ENCODE measurements at regions not wholly inside any gene's neighbourhood (a gene's known extent, or its start where the extent isn't known, plus 50 kb on each side); places are given as distances from the start of the nearest gene placed in this dataset.
"Not testable (repeated sequence)": the region's sequence is repeated elsewhere in the genome, so short reads cannot be mapped to it uniquely, and the experiment has no call there.

DNA sequence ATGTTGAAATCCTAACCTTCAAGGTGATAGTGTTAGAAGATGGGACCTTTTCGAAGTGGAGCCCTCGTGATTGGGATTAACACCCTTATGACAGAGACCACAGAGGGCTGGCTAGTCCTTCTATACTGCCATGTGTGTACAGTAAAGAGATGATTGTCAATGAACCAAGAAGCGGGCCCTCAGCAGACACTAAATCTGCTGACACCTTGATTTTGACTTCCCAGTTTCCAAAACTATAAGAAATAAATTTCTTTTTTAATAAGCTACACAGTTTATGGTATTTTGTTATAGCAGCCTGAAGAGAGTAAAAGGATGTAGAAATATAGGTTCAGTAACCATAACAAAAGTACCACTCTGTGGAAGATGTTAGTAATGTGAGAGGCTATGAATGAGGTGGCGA lies 419.0 kb upstream of the NUDT12 start:
- DNase-seq = no peak

DNA sequence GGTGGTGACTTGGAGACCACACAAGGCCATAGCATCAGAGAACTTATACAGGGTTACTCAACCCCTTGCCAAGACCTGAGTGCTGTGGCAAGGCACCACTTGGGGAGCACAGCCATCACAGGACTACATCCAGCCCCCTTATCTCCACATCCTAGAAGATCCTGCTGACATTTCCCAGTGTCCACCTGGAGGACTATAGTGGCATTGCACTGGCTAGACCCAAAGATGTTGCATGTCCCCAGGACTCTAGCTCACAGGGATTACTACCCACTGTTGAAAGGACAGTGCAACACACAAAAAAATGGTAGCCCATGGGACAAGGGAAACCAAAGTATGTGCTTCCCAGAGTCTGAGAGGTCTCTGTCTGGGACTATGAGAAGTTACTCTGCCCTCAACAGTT lies 411.1 kb upstream of the NUDT12 start:
- DNase-seq = no peak

DNA sequence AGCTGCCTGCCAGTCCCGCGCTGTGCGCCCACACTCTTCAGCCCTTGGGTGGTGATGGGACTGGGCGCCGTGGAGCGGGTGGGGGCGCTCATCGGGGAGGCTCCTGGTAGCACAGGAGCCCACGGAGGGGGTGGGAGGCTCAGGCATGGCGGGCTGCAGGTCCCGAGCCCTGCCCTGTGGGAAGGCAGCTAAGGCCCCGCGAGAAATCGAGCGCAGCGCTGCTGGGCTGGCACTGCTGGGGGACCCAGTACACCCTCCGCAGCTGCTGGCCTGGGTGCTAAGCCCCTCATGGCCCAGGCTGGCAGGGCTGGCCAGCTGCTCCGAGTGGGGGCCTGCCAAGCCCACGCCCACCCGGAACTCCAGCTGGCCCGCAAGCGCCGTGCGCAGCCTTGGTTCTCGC lies 403.7 kb upstream of the NUDT12 start:
- DNase-seq = not testable (repeated sequence)

DNA sequence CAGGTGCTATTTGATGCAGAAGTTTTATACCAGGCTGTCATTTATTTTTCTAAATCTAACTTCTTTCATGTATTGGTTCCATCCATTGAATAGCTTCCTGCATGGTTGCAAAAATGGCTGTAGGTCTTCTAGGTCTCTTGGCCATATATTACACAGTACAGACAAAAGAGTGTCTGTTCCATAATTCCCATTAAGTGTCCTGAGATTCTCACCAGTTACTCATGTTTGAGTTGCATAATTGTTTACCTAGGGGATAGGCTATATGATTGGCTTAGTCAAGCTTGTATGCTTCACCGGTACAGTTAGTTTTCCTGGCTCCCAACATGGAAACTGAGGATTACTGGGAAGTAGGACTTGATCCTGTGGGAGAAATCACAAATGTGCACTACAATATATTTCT lies 399.4 kb upstream of the NUDT12 start:
- no peak for DNase-seq

DNA sequence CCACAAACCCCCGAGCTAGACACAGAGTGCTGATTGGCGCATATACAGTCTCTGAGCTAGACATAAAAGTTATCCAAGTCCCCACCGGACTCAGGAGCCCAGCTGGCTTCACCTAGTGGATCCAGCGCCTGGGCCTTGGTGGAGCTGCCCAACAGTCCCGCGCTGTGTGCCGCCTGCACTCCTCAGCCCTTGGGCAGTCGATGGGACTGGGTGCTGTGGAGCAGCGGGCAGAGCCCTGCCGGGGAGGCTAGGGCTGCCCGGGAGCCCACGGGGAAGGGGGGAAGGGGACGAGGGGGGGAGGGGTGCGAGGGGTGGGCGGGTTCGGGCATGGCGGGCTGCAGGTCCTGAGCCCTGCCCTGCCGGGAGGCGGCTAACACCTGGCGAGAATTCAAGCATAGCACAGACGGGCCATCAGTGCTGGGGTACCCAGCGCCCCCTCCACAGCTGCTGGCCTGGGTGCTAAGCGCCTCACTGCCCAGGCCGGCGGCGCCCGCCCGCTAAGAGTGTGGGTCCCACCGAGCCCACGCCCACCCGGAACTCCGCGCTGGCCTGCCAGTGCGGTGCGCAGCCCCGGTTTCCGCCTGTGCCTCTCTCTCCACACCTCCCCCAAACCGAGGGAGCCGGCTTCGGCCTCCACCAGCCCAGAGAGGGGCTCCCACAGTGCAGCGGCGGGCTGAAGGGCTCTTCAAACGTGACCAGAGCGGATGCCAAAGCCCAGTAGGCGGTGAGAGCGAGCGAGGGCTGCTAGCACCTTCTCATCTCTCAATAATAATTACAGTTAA lies 391.2 kb upstream of the NUDT12 start:
- DNase-seq = no peak

DNA sequence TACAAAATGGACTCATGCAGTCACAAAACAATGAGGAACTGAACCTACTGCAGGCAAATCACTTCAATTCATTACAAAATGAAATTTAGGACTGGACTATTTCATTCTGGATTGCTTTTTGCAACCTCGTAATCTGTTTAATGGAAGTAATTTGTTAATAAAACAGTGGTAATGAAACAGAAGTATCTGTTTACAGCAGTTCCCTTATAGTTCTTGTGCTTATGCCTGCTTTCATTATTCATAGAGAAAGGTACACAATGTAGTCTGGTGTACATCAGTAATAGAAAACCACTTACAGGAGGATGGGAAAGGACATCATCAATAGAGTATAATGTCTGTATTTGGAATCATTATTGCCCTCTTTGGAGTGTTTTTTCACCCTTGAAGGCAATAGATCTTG lies 389.2 kb upstream of the NUDT12 start:
- no peak for DNase-seq

DNA sequence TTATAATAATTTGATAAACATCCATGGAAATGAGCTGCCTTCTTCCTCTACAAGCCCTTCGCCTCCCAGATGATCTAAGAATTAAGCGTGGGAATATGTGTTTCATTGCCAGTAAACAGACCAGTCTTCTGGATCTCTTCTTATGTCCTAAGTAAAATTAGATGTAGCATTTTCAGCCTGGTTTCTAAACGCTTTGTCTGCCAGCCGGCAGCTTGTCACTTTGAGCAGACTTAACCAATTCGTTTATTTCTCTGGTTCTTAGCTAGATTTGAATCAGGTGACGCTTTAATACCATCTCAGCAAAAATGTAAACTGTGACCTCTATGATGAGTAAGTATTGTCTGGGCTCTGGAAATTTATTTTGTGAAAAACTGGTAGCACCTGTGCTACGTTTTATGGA lies 380.6 kb upstream of the NUDT12 start:
- DNase-seq = no peak

DNA sequence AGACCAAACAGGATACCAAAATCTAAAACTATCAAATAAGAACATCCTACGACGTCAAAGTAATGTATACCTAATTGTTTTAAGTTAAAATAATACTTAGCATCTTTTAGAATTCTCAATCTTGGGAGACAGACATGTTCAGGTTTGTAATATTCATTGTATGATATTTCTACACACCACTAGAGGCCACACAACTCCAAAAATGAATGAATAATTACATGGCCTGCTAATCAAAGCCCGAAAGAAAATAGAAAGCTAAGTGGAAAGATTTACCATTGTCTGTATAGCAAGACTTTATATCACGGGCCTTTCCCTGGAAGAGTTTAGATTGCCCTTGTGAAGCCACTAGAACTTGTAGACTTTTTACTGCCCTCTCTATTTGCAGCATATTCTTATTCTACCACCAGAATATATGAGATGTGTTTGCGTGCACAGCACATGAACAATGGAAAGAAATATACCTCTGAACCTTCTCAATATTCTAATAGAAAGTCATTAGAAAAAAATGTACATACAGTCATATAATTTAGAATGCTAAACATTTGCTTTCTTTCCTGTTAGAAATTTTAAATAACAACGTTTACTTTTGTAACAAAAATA lies 380.1 kb upstream of the NUDT12 start:
- no peak for DNase-seq

DNA sequence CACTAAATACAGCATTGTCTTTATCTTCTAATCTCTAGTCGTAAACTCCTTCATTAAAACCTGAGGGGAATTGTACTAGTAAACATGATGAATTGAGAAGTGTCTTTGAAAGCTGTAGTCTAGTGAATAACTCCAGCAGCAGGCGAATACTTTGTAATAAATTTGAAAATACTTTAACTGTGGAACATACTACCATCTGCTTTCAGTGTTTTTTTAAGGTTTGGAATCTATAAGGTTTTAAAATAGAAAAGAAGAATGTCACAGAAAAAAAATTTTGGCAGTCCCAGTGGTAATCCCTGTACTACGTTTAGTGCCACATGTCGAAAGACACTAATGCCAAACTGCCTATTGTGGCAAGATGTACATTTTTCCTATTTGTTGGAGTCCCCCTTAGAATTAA lies 379.0 kb upstream of the NUDT12 start:
- DNase-seq = no peak

DNA sequence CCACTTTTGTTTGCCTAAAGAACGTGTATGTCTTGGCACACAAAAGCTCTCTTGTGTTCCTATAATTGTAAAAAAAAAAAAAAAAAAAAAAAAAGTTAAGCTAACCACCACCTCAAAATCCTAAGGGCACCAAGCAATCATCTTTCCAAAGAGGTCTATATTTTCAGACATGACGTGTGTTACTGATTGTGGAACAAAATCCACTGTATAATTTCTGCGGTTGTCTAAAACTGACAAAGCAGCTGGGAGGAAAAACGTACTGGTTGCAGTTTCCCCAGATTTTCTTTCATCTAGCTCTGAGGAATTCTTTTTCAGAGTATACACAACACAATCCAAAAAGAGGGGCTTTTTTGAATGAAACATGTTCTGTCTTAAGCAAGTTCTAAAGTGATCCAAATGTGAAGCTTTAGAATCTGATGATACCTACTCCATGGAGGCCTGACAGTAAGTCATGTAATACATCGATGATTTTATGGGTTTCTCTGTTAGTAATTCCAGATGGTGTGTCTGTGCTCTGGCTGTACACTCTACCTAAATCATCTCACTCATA lies 375.6 kb upstream of the NUDT12 start:
- DNase-seq = no peak

DNA sequence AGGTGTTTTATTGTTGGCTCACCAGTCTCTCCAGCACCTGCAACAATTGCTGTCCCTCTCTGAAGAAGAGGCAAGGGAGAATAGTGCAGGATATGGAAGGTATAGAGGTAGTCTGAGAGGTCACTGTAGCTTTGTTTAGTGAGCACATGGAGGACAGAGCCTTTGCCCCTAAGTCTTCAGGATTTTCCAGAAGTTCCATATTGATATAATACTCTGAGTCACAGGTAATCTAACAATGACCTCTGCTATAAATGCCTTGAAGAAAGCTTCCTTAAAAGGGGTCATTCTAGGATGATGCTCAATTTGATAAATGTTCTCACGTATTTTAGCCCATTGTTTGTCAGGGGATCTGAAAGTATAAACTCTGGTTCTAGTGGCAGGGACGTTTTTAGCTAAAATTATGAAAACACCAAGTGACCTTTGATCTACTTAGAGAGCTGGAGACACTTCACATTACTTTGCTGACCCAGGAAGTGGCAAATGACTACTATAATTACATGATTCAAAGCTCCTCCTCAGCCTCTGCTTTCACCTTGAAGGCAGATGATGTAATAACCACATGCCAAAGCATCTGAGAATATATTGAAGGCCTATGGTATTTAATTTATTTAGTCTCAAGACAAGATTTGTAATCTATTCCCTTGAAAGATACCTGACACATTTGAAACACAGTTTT lies 366.9 kb upstream of the NUDT12 start:
- no peak for DNase-seq

DNA sequence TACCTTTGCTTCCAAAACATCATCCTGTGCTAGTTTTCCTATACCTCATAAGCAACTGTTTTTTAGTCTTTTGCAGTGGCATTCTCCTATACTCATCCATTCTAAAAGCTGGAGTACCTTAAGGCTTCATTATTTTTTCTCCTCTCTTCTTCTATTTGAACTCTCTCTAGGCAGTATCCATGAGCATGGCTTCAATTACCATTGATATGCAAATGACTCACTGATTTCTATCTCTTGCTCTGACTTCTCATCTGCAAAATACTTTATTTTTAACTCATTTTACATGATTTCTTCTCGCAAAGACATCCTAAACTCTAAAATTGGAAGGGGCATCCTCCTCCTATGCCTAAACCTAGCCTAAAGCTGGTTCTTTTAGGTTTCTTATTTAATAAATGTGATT lies 365.1 kb upstream of the NUDT12 start:
- no peak for DNase-seq

DNA sequence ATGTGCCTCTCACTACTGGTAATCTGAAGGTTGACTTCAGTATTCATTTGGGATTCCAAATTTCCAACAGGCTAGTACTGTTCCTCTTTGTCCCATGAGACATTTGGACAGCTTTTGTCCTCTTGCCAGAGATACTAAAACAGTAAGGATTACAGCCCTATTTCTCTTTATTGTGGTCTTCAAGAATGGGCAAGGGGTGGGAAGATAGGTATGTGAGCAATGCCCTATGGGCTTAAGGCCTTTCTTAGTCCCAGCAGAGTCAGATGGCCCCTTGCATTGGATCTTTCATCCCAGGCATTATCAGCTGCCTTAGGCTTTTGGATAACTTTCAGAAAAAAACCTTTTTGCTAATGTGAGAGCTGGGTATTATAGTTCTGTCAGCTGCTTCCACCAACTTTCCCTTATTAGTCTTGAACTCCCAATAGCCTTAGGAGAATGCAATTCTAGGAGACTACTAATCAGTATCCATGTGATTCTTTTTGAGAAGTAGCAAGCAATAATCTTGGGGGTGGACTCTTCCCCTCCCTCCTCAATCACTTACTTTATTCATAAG lies 361.1 kb upstream of the NUDT12 start:
- DNase-seq = no peak

DNA sequence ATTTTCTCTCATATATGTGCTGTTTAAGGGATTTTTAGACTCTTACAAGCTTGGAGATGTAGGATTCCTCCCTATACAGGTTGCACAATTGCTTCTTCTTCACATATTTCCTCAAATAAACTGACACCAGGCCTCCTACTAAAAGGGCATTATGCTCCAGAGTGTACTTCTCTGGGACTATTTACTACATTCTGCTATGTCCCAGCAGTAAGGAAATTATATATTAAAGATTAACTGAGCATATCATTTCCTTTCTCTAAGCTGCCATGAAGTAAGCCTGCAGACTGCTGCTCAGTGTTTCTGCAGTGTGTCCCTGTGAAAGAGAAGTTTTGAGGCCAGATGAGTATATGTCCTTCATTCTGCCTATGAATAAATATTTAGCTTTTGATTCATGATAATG lies 356.9 kb upstream of the NUDT12 start:
- DNase-seq = no peak

DNA sequence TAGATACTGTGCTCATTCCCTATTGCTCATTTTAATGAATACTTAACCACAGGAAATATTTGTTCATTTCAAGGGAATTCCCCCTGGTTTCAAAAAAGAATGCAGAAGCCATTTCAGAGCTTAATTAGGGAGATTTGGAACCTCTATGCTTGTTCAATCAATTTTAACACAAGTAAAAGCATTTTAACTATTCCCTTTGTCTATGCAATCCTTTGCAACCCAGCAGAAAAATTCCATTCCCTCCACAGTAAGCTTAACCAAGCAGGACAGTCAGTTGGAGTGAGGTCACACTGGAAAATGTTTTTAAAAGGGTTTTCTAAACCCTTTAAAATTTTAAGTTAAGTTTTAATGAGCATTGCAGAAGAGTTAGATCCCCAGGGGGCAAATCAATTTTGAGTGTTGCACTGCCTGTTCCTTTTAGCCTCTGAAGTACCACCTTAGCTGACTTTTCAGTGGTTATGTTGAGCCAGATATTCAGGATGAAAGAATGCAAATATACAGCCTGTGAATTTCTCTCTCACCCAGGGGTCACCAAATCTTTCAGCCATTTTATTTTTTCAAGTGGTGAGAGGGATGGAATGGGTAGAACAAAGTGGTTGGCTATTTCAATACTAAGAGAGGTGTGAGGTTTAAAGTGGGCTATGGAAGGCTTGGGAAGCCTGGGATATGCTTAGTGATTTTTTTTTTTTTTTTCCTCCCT lies 356.2 kb upstream of the NUDT12 start:
- DNase-seq = no peak

DNA sequence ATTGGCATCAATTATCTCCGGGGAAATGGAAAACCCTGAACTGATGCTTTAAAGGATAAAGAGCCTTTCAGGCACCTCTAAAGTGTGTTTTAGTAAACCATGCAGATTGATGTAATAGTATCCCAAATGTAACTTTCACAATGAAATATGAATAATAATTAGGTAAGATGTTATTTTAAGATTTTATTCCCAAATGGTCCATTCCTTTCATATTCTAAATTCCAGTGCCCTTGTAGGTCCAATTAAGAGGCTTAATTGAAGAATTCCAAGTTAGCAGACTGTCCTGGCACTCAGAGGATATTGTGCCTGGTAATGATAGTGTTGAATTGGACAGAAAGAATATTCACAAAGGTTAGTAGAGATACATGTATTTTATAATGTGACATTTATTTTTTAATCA lies 352.5 kb upstream of the NUDT12 start:
- no peak for DNase-seq

DNA sequence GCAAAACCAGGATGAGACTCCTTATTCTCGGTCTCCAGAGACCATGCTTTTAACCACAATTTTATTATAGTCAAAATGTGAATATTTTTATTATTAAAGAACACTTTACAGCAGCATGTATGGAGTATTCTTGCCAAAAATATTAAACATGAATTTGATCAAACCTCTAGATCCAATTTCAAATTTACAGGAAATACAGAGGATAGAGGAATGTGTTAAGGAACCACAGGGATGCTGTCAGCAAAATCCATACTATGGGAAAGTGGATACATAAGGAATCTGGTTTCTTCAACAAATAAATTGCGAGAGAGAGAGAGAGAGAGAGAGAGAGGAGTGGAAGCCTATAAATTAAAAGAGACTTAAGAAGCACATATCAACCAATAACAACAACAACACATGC lies 348.2 kb upstream of the NUDT12 start:
- DNase-seq = no peak

DNA sequence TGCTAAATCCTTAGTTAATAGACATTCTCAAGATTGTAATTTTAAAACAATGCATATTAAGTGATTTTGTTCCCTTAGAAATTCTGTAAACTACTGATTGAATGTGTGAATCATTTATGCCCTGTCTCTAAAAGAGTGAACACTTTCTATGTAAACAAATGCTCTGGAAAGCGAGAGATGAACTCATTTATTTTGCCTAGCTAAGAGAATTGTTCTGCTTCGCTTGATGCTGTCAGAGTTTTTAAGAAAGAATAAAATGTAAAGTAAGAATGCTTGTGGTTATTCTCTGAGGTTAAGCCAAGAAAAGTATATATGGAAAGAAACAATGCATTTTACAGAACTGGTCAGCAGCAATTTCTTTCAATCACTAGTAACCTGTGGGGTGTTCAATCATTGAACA lies 347.4 kb upstream of the NUDT12 start:
- DNase-seq = no peak

DNA sequence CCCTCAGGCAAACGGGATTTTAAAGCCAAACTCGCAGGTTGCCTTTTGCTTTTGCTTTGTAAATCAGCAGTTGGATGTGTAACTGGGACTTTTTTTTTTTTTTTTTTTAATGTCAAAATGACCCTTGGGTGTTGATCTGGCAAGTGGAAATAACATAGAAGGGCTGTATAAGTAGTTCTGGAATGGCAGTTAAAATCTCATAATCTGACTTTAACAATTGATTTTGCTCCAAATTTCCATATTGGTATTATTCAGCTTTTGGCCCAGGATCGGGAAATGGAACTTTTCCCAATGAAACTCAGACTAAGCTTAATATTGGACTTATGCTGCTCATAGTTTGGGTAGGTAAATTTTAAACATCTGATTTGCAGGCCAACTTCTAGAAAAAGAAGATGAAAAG lies 346.8 kb upstream of the NUDT12 start:
- DNase-seq = no peak

DNA sequence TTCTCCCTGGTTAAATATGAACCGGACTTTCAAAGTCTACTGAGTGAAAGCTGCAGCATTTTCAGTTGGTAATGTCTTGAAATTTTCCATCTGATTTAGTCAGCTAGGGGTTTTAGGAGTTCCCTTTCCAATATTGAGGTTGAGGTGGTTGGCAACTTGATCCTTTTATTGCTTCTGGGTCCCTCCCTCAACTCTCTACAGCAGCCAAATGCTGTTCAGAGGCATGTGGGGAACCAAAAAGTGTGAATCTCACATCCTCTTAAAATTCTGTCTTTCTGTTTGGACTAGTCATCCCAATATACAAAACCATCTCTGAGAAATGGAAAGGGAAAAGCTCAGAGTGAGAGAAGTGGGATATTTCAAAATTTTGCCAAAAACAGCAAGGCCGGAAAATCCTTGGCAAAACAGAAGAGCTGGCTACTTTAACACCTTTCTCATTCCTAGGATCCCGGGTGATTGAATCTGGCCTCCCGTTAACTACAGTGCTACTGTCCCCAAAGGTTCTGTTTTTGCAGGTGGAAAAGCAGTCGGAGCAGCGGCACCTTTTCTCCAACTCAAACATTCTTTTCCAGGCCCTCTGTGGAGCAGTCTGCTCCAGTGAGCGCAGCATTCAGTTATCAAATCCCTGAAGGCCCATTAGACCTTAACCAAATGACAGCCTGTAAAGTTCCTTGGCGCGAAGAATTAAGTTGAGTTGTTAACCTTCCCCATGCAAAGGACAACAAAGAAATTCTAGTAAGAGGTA lies 345.9 kb upstream of the NUDT12 start:
- no peak for DNase-seq

DNA sequence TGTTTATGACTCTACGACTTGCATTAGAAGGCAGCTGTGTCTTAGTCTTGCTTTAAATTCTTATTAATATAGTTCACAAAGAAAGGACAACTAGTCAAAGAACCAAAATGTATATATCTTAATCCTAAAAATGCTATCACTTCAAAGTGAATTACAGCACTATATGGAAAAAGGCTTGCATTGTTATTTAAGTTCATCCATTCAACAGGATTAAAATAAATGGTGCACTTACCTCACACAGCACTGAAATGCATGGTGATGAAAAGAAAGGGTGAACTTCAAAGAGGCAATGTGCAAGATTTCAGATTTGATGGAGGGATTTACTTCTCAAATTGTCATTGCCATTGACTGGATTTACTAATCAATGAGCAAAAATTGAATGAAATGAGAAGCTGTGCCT lies 344.4 kb upstream of the NUDT12 start:
- no peak for DNase-seq

DNA sequence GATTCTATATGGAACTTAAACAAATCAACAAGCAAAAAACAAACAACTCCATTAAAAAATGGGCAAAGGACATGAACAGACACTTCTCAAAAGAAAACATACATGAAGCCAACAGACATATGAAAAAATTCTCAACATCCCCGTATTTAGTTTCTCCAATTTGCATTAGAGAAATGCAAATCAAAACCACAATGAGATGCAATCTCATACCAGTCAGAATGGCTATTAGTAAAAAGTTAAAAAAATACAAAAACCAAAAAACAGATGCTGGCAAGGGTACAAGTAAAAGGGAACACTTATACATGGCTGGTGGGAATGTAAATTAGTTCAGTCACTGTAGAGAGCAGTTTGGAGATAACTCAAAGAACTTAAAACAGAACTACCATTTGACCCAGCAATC lies 342.1 kb upstream of the NUDT12 start:
- DNase-seq = no peak

Measured in CD4-positive, alpha-beta T cell treated with Interleukin-4 for 4 hours (primary cell).